Esophagus muscularis mucosa (tissue), 4 donors: ENCODE measurements at regions not wholly inside any gene's neighbourhood (a gene's known extent, or its start where the extent isn't known, plus 50 kb on each side); places are given as distances from the start of the nearest gene placed in this dataset.

Experiments
- DNase-seq: peaks from one replicate; pipeline ENCODE4 v3.0.0-alpha.2; 2017; ENCODE audit errors: extremely low spot score
- H3K27ac ChIP-seq, 4 donors: fragments of 200-600 bp; sonication (generic); replicated peaks in 1 of 4; 1 replicate in 3 of 4; 2 replicates in 1 of 4; pipeline ENCODE4 v1.5.1; 2016 to 2019; ENCODE audit warnings: mild to moderate bottlenecking in 1 of 4
- H3K27me3 ChIP-seq, 4 donors: fragments of 200-600 bp; sonication (generic); one replicate each; pipeline versions ENCODE4 v1.5.1 to v1.6.0; 2016 to 2019
- H3K36me3 ChIP-seq, 4 donors: fragments of 200-600 bp; sonication (generic); one replicate each; pipeline ENCODE4 v1.5.1; 2016 to 2019
- H3K4me1 ChIP-seq, 4 donors: fragments of 200-600 bp; sonication (generic); one replicate each; pipeline ENCODE4 v1.5.1; 2016 to 2019
- H3K4me3 ChIP-seq, 4 donors: fragments of 200-600 bp; sonication (generic); 1 replicate in 2 of 4; 2 replicates in 2 of 4; pipeline ENCODE4 v1.5.1; 2016 to 2019; ENCODE audit warnings: mild to moderate bottlenecking in 4 of 4, moderate library complexity in 1 of 4
- H3K9me3 ChIP-seq, 4 donors: fragments of 200-600 bp; sonication (generic); 1 replicate in 3 of 4; 2 replicates in 1 of 4; pipeline ENCODE4 v1.5.1; 2016 to 2019
- EP300 ChIP-seq: sonication (generic); formaldehyde crosslinking; IDR thresholded peaks from one replicate; pipeline ENCODE4 v1.6.1; 2017; ENCODE audit warnings: antibody characterized with exemption
- POLR2A ChIP-seq: fragments of 450-650 bp; IDR thresholded peaks from one replicate; pipeline ENCODE4 v1.6.1; 2017; ENCODE audit warnings: antibody characterized with exemption, moderate library complexity, mild to moderate bottlenecking, low read depth
- POLR2AphosphoS5 ChIP-seq, 2 donors: sonication (generic); formaldehyde crosslinking; IDR thresholded peaks; one replicate each; pipeline ENCODE4 v1.6.1; 2017; ENCODE audit warnings: antibody characterized with exemption in 2 of 2
- WGBS: methylation state at CpG from one replicate; pipeline ENCODE4 v1.1.5; 2018; 5-methylcytosine and 5-hydroxymethylcytosine counted together
- intact Hi-C: fragments of 100-400 bp; cut with DNase I; formaldehyde crosslinking; loops from one replicate; pipeline ENCODE4 v1.15.1; 2023
- TF ChIP-seq, protein P1 (sequence below), 3 experiments: fragments of 200-600 bp in 2 of 3; fragments of 450-650 bp in 1 of 3; sonication (generic) in 2 of 3; IDR thresholded peaks; one replicate each; pipeline ENCODE4 v1.5.1; 2017 to 2019; ENCODE audit warnings: antibody characterized with exemption in 3 of 3, mild to moderate bottlenecking in 2 of 3, moderate library complexity in 1 of 3

- intact Hi-C loops = no loop called here
- Histone ChIP-seq H3K4me3 (no peak overlapping the region), H3K27me3 (peaks cover 0 to 57% (median 0%) of the 10 kb centered on the region in 4 donors), H3K9me3 (no peaks in the 10 kb centered on the region), H3K4me1 (no peaks in the 10 kb centered on the region), H3K36me3 (no peaks in the 10 kb centered on the region), H3K27ac (no peak overlapping the region)
- WGBS = 95% methylated on average over 7 of the region's 7 CpGs
- TF ChIP-seq EP300 = no peak
- TF ChIP-seq, protein P1, sequence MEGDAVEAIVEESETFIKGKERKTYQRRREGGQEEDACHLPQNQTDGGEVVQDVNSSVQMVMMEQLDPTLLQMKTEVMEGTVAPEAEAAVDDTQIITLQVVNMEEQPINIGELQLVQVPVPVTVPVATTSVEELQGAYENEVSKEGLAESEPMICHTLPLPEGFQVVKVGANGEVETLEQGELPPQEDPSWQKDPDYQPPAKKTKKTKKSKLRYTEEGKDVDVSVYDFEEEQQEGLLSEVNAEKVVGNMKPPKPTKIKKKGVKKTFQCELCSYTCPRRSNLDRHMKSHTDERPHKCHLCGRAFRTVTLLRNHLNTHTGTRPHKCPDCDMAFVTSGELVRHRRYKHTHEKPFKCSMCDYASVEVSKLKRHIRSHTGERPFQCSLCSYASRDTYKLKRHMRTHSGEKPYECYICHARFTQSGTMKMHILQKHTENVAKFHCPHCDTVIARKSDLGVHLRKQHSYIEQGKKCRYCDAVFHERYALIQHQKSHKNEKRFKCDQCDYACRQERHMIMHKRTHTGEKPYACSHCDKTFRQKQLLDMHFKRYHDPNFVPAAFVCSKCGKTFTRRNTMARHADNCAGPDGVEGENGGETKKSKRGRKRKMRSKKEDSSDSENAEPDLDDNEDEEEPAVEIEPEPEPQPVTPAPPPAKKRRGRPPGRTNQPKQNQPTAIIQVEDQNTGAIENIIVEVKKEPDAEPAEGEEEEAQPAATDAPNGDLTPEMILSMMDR (IDR thresholded peaks at IDR 0.05) = no peak
- no peak for TF ChIP-seq POLR2A
- no peak for TF ChIP-seq POLR2AphosphoS5 (IDR thresholded peaks at IDR 0.05)
- no peak for DNase-seq
These were observed 132.1 kb downstream of the URI1 start for GRCh38 chr19:30074096-30074495.

DNA sequence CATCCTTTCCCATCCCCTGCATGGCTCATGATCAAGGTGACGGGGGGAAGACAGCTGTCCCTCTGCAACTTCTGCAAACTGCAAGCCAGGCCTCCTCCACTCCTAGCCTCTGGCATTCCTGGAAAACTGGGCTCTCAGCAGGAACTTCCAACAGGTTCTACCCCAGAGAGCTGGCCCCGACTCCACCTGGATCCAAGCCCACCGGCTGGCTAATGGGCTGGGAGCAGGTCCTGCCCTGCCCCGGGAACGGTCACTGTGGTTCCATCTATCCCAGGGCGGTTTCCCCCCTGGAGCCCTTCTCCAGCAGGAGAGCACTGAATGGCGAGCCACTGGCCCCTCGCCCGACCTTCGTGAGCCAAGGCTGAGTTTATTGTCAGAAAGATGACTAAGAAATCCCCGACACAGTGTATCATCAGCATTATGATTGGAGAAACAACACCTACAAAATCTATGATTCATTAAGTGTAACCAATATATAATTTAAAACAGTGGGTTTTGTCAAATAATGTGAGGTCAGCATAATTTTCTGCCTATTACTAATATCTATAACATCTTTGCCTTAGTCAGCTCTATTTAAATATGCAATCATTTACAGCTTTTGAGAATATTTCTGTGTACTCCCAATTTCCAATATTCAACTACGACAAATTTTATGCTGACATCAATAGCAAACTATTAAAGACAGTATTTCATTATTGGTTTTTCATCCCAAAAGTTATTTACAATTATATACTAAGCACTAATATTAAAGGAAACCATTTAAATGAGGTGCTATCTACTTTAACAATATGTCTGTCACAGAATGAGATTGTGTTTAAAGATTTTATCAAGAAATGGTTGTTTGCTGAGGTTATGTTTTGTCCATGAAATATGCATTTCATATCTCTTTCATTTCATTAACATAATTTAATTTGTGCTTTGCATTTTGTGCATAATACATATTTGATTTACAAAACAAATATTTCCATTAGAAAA lies 133.0 kb downstream of the URI1 start:
- TF ChIP-seq POLR2A = no peak
- TF ChIP-seq POLR2AphosphoS5 (IDR thresholded peaks at IDR 0.05) = no peak
- TF ChIP-seq, protein P1 (IDR thresholded peaks at IDR 0.05) = no peak
- no peak for TF ChIP-seq EP300
- no peaks in the 10 kb centered on the region for H3K9me3 ChIP-seq
- 83% methylated on average over 12 of the region's 12 CpGs for WGBS

GRCh38 chr19:30076101-30076551 lies 134.1 kb downstream of the URI1 start:
- TF ChIP-seq, protein P1 (IDR thresholded peaks at IDR 0.05) = no peak
- TF ChIP-seq EP300 = no peak
- TF ChIP-seq POLR2A = no peak
- no peak for TF ChIP-seq POLR2AphosphoS5 (IDR thresholded peaks at IDR 0.05)
- no peaks in the 10 kb centered on the region for H3K36me3 ChIP-seq
- H3K9me3 ChIP-seq = no peaks in the 10 kb centered on the region
- no peak overlapping the region for H3K27ac ChIP-seq
- no peak overlapping the region for H3K4me3 ChIP-seq
- H3K27me3 ChIP-seq = peaks cover 0 to 64% (median 0%) of the 10 kb centered on the region in 4 donors
- 71% methylated on average over 8 of the region's 11 CpGs for WGBS
- intact Hi-C loops = no loop called here
- no peaks in the 10 kb centered on the region for H3K4me1 ChIP-seq
- no peak for DNase-seq

More for the DNA sequence above, 133.0 kb downstream of the URI1 start:
- no peaks in the 10 kb centered on the region for H3K4me1 ChIP-seq
- no peak overlapping the region for H3K4me3 ChIP-seq
- DNase-seq = no peak
- intact Hi-C loops = no loop called here
- no peaks in the 10 kb centered on the region for H3K36me3 ChIP-seq
- H3K27me3 ChIP-seq = peaks cover 0 to 57% (median 0%) of the 10 kb centered on the region in 4 donors
- no peak overlapping the region for H3K27ac ChIP-seq

- Histone ChIP-seq H3K9me3 (no peaks in the 10 kb centered on the region), H3K27me3 (peaks cover 0 to 56% (median 0%) of the 10 kb centered on the region in 4 donors), H3K27ac (no peak overlapping the region), H3K4me1 (no peaks in the 10 kb centered on the region), H3K36me3 (no peaks in the 10 kb centered on the region), H3K4me3 (no peak overlapping the region)
- TF ChIP-seq POLR2AphosphoS5 (IDR thresholded peaks at IDR 0.05) (no peak), EP300 (no peak), POLR2A (no peak)
- TF ChIP-seq, protein P1 (IDR thresholded peaks at IDR 0.05) = no peak
- no peak for DNase-seq
- WGBS = 77% methylated on average over 9 of the region's 14 CpGs
- intact Hi-C loops = no loop called here
These were observed 135.0 kb downstream of the URI1 start for GRCh38 chr19:30076751-30077670.
